ENCODE measurements at regions not wholly inside any gene's neighbourhood (a gene's known extent, or its start where the extent isn't known, plus 50 kb on each side); places are given as distances from the start of the nearest gene placed in this dataset.

- H3K27ac ChIP-seq = no peak overlapping the region
- ATAC-seq = no peak
- no peak for DNase-seq
- H3K27me3 ChIP-seq = no peaks in the 10 kb centered on the region
- no peaks in the 10 kb centered on the region for H3K4me1 ChIP-seq
- intact Hi-C loops (cut with DNase I) = no loop called here
- no peak for TF ChIP-seq CTCF (IDR thresholded peaks at IDR 0.05)
- no peaks in the 10 kb centered on the region for H3K9me3 ChIP-seq
- H3K4me3 ChIP-seq = no peak overlapping the region
- H3K36me3 ChIP-seq = no peaks in the 10 kb centered on the region
These were observed 70.1 kb downstream of the HSPA13 start for GRCh38 chr21:14312871-14313270.

GRCh38 chr21:14308234-14308633, 74.7 kb downstream of the HSPA13 start:
- H3K9me3 ChIP-seq = no peaks in the 10 kb centered on the region
- ATAC-seq = no peak
- no peaks in the 10 kb centered on the region for H3K4me1 ChIP-seq
- DNase-seq = no peak
- no peak overlapping the region for H3K27ac ChIP-seq
- H3K36me3 ChIP-seq = no peaks in the 10 kb centered on the region
- intact Hi-C loops (cut with DNase I) = no loop called here
- no peaks in the 10 kb centered on the region for H3K27me3 ChIP-seq
- no peak for TF ChIP-seq CTCF (IDR thresholded peaks at IDR 0.05)
- H3K4me3 ChIP-seq = no peak overlapping the region

GRCh38 chr21:14306126-14306907, 76.6 kb downstream of the HSPA13 start:
- intact Hi-C loops (cut with DNase I) = no loop called here
- ATAC-seq = no peak
- Histone ChIP-seq H3K9me3 (no peaks in the 10 kb centered on the region), H3K4me3 (no peak overlapping the region), H3K27ac (no peak overlapping the region), H3K27me3 (no peaks in the 10 kb centered on the region), H3K4me1 (no peaks in the 10 kb centered on the region), H3K36me3 (no peaks in the 10 kb centered on the region)
- TF ChIP-seq CTCF (IDR thresholded peaks at IDR 0.05) = no peak
- peak in 1 of 4 donors; percentile 3 for DNase-seq

GRCh38 chr21:14303731-14304488, 79.0 kb downstream of the HSPA13 start:
- Histone ChIP-seq H3K9me3 (no peaks in the 10 kb centered on the region), H3K36me3 (no peaks in the 10 kb centered on the region), H3K4me1 (no peaks in the 10 kb centered on the region), H3K27ac (no peak overlapping the region), H3K4me3 (no peak overlapping the region), H3K27me3 (no peaks in the 10 kb centered on the region)
- intact Hi-C loops (cut with DNase I) = no loop called here
- TF ChIP-seq CTCF (IDR thresholded peaks at IDR 0.05) = no peak
- DNase-seq = no peak
- ATAC-seq = no peak

GRCh38 chr21:14300074-14300473, 82.9 kb downstream of the HSPA13 start:
- Histone ChIP-seq H3K4me1 (no peaks in the 10 kb centered on the region), H3K36me3 (no peaks in the 10 kb centered on the region), H3K4me3 (no peak overlapping the region), H3K27ac (no peak overlapping the region), H3K9me3 (no peaks in the 10 kb centered on the region), H3K27me3 (no peaks in the 10 kb centered on the region)
- no peak for TF ChIP-seq CTCF (IDR thresholded peaks at IDR 0.05)
- intact Hi-C loops (cut with DNase I) = no loop called here
- DNase-seq (no peak), ATAC-seq (no peak)

Measured in left lung (tissue), 4 donors.